ENCODE measurements at regions not wholly inside any gene's neighbourhood (a gene's known extent, or its start where the extent isn't known, plus 50 kb on each side); places are given as distances from the start of the nearest gene placed in this dataset.

- no peak overlapping the region for H2AFZ ChIP-seq
- H3K4me2 ChIP-seq = no peak overlapping the region
- H4K20me1 ChIP-seq (ENCODE audit: insufficient read depth, poor library complexity, severe bottlenecking) = no peaks in the 10 kb centered on the region
- H3K27me3 ChIP-seq = no peaks in the 10 kb centered on the region
- no peaks in the 10 kb centered on the region for H3K9me2 ChIP-seq (replicated peaks; ENCODE audit: insufficient read depth)
- no peaks in the 10 kb centered on the region for H3K79me2 ChIP-seq
- no peaks in the 10 kb centered on the region for H3K36me3 ChIP-seq (replicated peaks; ENCODE audit: insufficient read depth, low read depth)
- H3K4me3 ChIP-seq = no peak overlapping the region
- TF ChIP-seq EZH2 (IDR thresholded peaks at IDR 0.05; ENCODE audit: borderline replicate concordance) (no peak), EZH2phosphoT487 (IDR thresholded peaks at IDR 0.05; ENCODE audit: low read depth, severe bottlenecking, unreplicated experiment) (no peak), CTCF (IDR thresholded peaks at IDR 0.05; ENCODE audit: poor library complexity) (no peak)
- H3K4me1 ChIP-seq (ENCODE audit: insufficient read depth) = no peaks in the 10 kb centered on the region
- DNase-seq (ENCODE audit: low spot score) = no peak
- no peak overlapping the region for H3K27ac ChIP-seq
- H3K9me3 ChIP-seq (ENCODE audit: low read depth) = no peaks in the 10 kb centered on the region
- WGBS (ENCODE audit: low lambda C conversion rate, missing lambda C conversion rate) = 85% methylated on average over 2 of the region's 2 CpGs
Measured at GRCh38 chr4:43932448-43932847, 516.2 kb downstream of the KCTD8 start.

GRCh38 chr4:43943998-43944397, 504.6 kb downstream of the KCTD8 start:
- H3K36me3 ChIP-seq (replicated peaks; ENCODE audit: insufficient read depth, low read depth) = no peaks in the 10 kb centered on the region
- H3K4me1 ChIP-seq (ENCODE audit: insufficient read depth) = no peaks in the 10 kb centered on the region
- H3K4me3 ChIP-seq = no peak overlapping the region
- no peaks in the 10 kb centered on the region for H4K20me1 ChIP-seq (ENCODE audit: insufficient read depth, poor library complexity, severe bottlenecking)
- H2AFZ ChIP-seq = no peak overlapping the region
- no peaks in the 10 kb centered on the region for H3K27me3 ChIP-seq
- no peaks in the 10 kb centered on the region for H3K9me2 ChIP-seq (replicated peaks; ENCODE audit: insufficient read depth)
- no peak overlapping the region for H3K4me2 ChIP-seq
- H3K79me2 ChIP-seq = no peaks in the 10 kb centered on the region
- 74% methylated on average over 1 of the region's 1 CpG for WGBS (ENCODE audit: low lambda C conversion rate, missing lambda C conversion rate)
- TF ChIP-seq EZH2 (IDR thresholded peaks at IDR 0.05; ENCODE audit: borderline replicate concordance) (no peak), CTCF (IDR thresholded peaks at IDR 0.05; ENCODE audit: poor library complexity) (no peak), EZH2phosphoT487 (IDR thresholded peaks at IDR 0.05; ENCODE audit: low read depth, severe bottlenecking, unreplicated experiment) (no peak)
- no peak for DNase-seq (ENCODE audit: low spot score)
- no peak overlapping the region for H3K27ac ChIP-seq
- H3K9me3 ChIP-seq (ENCODE audit: low read depth) = no peaks in the 10 kb centered on the region

GRCh38 chr4:43959976-43960375, 488.6 kb downstream of the KCTD8 start:
- no peaks in the 10 kb centered on the region for H3K4me1 ChIP-seq (ENCODE audit: insufficient read depth)
- H3K27ac ChIP-seq = no peak overlapping the region
- H3K9me3 ChIP-seq (ENCODE audit: low read depth) = no peaks in the 10 kb centered on the region
- 71% methylated on average over 1 of the region's 1 CpG for WGBS (ENCODE audit: low lambda C conversion rate, missing lambda C conversion rate)
- no peaks in the 10 kb centered on the region for H3K36me3 ChIP-seq (replicated peaks; ENCODE audit: insufficient read depth, low read depth)
- no peak overlapping the region for H2AFZ ChIP-seq
- no peak overlapping the region for H3K4me3 ChIP-seq
- no peaks in the 10 kb centered on the region for H3K79me2 ChIP-seq
- H4K20me1 ChIP-seq (ENCODE audit: insufficient read depth, poor library complexity, severe bottlenecking) = no peaks in the 10 kb centered on the region
- no peak overlapping the region for H3K4me2 ChIP-seq
- no peaks in the 10 kb centered on the region for H3K9me2 ChIP-seq (replicated peaks; ENCODE audit: insufficient read depth)
- no peaks in the 10 kb centered on the region for H3K27me3 ChIP-seq
- DNase-seq (ENCODE audit: low spot score) = no peak
- TF ChIP-seq CTCF (IDR thresholded peaks at IDR 0.05; ENCODE audit: poor library complexity) (no peak), EZH2phosphoT487 (IDR thresholded peaks at IDR 0.05; ENCODE audit: low read depth, severe bottlenecking, unreplicated experiment) (no peak), EZH2 (IDR thresholded peaks at IDR 0.05; ENCODE audit: borderline replicate concordance) (no peak)

GRCh38 chr4:43968011-43968410, 480.6 kb downstream of the KCTD8 start:
- no peaks in the 10 kb centered on the region for H3K4me1 ChIP-seq (ENCODE audit: insufficient read depth)
- no peaks in the 10 kb centered on the region for H3K79me2 ChIP-seq
- no peak for DNase-seq (ENCODE audit: low spot score)
- no peaks in the 10 kb centered on the region for H3K9me2 ChIP-seq (replicated peaks; ENCODE audit: insufficient read depth)
- TF ChIP-seq CTCF (IDR thresholded peaks at IDR 0.05; ENCODE audit: poor library complexity) (no peak), EZH2 (IDR thresholded peaks at IDR 0.05; ENCODE audit: borderline replicate concordance) (no peak), EZH2phosphoT487 (IDR thresholded peaks at IDR 0.05; ENCODE audit: low read depth, severe bottlenecking, unreplicated experiment) (no peak)
- no peaks in the 10 kb centered on the region for H3K36me3 ChIP-seq (replicated peaks; ENCODE audit: insufficient read depth, low read depth)
- no peak overlapping the region for H2AFZ ChIP-seq
- no peaks in the 10 kb centered on the region for H3K9me3 ChIP-seq (ENCODE audit: low read depth)
- H3K4me3 ChIP-seq = no peak overlapping the region
- no peaks in the 10 kb centered on the region for H4K20me1 ChIP-seq (ENCODE audit: insufficient read depth, poor library complexity, severe bottlenecking)
- H3K4me2 ChIP-seq = no peak overlapping the region
- WGBS (ENCODE audit: low lambda C conversion rate, missing lambda C conversion rate) = 94% methylated on average over 9 of the region's 9 CpGs
- no peaks in the 10 kb centered on the region for H3K27me3 ChIP-seq
- H3K27ac ChIP-seq = no peak overlapping the region
